ENCODE measurements at regions not wholly inside any gene's neighbourhood (a gene's known extent, or its start where the extent isn't known, plus 50 kb on each side); places are given as distances from the start of the nearest gene placed in this dataset.

DNA sequence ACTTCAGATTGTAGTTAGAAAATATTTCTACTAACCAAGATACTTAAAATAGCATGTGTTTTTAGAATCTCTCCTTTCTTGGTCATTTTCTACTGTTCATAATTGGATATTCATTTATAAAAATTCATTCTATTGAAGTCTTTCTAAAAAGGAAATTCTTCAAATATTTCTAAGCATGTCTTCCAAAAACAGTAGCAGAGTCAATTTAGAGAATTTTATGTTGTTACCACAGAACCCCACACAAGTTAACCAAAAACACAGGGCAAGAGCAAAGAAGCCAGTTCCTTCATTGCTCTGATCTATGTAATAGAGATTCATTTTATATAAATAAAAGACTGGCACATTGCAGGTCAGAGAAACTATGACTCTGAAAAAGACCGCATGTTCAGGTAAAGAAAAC is 345.1 kb upstream of the PITX2 start:
- no peak overlapping the region for H3K4me3 ChIP-seq (ENCODE audit: low read length)
- H3K9me3 ChIP-seq (replicated peaks; ENCODE audit: control insufficient read depth, low read depth, low read length) = no peaks in the 10 kb centered on the region
- DNase-seq = no peak
- no CpG with 5 or more reads among the region's 1 CpG for WGBS (ENCODE audit: insufficient coverage)
- H3K36me3 ChIP-seq (ENCODE audit: control insufficient read depth, insufficient read depth, low read length) = no peaks in the 10 kb centered on the region
- no peak overlapping the region for H3K27ac ChIP-seq (ENCODE audit: low read length)
- no peaks in the 10 kb centered on the region for H3K4me1 ChIP-seq (ENCODE audit: control insufficient read depth, insufficient read depth, low read length)
- no peaks in the 10 kb centered on the region for H3K27me3 ChIP-seq (ENCODE audit: control insufficient read depth, insufficient read depth, low read length)

DNA sequence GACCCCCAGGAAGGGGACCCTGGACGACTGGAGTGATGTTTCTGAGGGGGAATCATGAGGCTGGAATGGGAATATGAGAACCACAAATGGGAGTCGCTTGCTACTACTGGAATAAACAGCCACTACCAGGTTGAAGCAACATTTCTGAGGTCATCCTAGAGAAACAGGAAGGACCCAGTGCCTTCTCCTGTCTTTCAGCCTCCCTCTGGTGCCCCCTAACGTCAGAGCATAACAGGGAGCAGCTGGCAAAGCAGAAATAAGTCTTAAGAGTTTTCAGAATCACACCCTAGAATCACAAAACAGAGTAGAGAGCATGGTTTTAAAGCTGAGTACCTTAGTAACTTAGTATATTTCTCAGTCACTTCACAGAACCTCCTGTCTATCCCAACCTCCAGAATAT is 347.8 kb upstream of the PITX2 start:
- DNase-seq = no peak
- no peak overlapping the region for H3K27ac ChIP-seq (ENCODE audit: low read length)
- no peaks in the 10 kb centered on the region for H3K4me1 ChIP-seq (ENCODE audit: control insufficient read depth, insufficient read depth, low read length)
- WGBS (ENCODE audit: insufficient coverage) = no CpG with 5 or more reads among the region's 3 CpGs
- H3K36me3 ChIP-seq (ENCODE audit: control insufficient read depth, insufficient read depth, low read length) = no peaks in the 10 kb centered on the region
- H3K9me3 ChIP-seq (replicated peaks; ENCODE audit: control insufficient read depth, low read depth, low read length) = no peaks in the 10 kb centered on the region
- H3K4me3 ChIP-seq (ENCODE audit: low read length) = no peak overlapping the region
- H3K27me3 ChIP-seq (ENCODE audit: control insufficient read depth, insufficient read depth, low read length) = no peaks in the 10 kb centered on the region

DNA sequence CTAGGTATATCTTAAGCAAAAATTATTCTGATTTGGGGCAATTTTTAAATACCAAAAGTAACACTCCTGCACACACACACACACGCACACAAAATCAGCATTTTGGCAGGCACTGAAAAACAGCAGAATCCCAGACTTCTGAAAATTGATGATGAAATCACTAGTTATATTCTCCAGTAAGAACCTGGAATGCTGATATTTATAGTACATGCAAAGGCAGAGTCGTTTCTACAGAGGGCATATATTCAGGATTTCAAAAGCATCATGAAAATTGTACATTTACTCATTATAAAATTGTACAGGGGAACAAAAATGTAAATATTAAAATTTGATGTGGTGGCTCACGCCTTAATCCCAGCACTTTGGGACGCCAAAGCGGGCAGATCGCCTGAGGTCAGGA is 352.5 kb upstream of the PITX2 start:
- no CpG with 5 or more reads among the region's 6 CpGs for WGBS (ENCODE audit: insufficient coverage)
- H3K36me3 ChIP-seq (ENCODE audit: control insufficient read depth, insufficient read depth, low read length) = no peaks in the 10 kb centered on the region

GRCh38 chr4:110977554-110977953 is 354.7 kb upstream of the PITX2 start:
- no peak for DNase-seq
- Histone ChIP-seq H3K4me3 (ENCODE audit: low read length) (no peak overlapping the region), H3K9me3 (replicated peaks; ENCODE audit: control insufficient read depth, low read depth, low read length) (no peaks in the 10 kb centered on the region), H3K36me3 (ENCODE audit: control insufficient read depth, insufficient read depth, low read length) (no peaks in the 10 kb centered on the region), H3K27me3 (ENCODE audit: control insufficient read depth, insufficient read depth, low read length) (no peaks in the 10 kb centered on the region), H3K27ac (ENCODE audit: low read length) (no peak overlapping the region), H3K4me1 (ENCODE audit: control insufficient read depth, insufficient read depth, low read length) (no peaks in the 10 kb centered on the region)
- no CpG with 5 or more reads among the region's 2 CpGs for WGBS (ENCODE audit: insufficient coverage)

More for the DNA sequence above, 352.5 kb upstream of the PITX2 start:
- DNase-seq = no peak
- H3K9me3 ChIP-seq (replicated peaks; ENCODE audit: control insufficient read depth, low read depth, low read length) = no peaks in the 10 kb centered on the region
- H3K27ac ChIP-seq (ENCODE audit: low read length) = no peak overlapping the region
- H3K4me3 ChIP-seq (ENCODE audit: low read length) = no peak overlapping the region
- H3K27me3 ChIP-seq (ENCODE audit: control insufficient read depth, insufficient read depth, low read length) = no peaks in the 10 kb centered on the region
- no peaks in the 10 kb centered on the region for H3K4me1 ChIP-seq (ENCODE audit: control insufficient read depth, insufficient read depth, low read length)

DNA sequence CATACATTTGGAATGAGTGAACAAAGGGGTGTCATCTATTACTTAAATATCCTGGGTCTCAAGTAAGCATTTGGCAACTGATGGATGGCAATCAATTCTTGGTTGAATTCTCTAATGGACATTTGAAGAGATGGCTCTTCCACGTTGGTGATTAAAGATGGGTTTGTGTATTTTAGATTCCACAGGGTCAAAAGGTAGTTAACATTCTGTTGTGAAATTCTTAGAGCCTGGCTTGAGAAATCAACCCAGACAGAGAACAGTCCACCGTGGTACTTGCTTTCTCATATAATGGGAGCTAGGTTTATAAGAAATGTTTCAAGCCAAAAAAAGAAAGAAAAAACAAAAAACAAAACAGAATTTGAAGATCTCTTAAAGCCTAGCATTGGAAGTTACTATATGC is 355.9 kb upstream of the PITX2 start:
- Histone ChIP-seq H3K36me3 (ENCODE audit: control insufficient read depth, insufficient read depth, low read length) (no peaks in the 10 kb centered on the region), H3K4me3 (ENCODE audit: low read length) (no peak overlapping the region), H3K27me3 (ENCODE audit: control insufficient read depth, insufficient read depth, low read length) (no peaks in the 10 kb centered on the region), H3K4me1 (ENCODE audit: control insufficient read depth, insufficient read depth, low read length) (no peaks in the 10 kb centered on the region), H3K27ac (ENCODE audit: low read length) (no peak overlapping the region), H3K9me3 (replicated peaks; ENCODE audit: control insufficient read depth, low read depth, low read length) (no peaks in the 10 kb centered on the region)
- WGBS (ENCODE audit: insufficient coverage) = 33% methylated on average over 1 of the region's 2 CpGs
- no peak for DNase-seq

GRCh38 chr4:110982486-110982885 is 359.6 kb upstream of the PITX2 start:
- Histone ChIP-seq H3K27me3 (ENCODE audit: control insufficient read depth, insufficient read depth, low read length) (no peaks in the 10 kb centered on the region), H3K4me1 (ENCODE audit: control insufficient read depth, insufficient read depth, low read length) (no peaks in the 10 kb centered on the region), H3K27ac (ENCODE audit: low read length) (no peak overlapping the region), H3K4me3 (ENCODE audit: low read length) (no peak overlapping the region), H3K36me3 (ENCODE audit: control insufficient read depth, insufficient read depth, low read length) (no peaks in the 10 kb centered on the region), H3K9me3 (replicated peaks; ENCODE audit: control insufficient read depth, low read depth, low read length) (no peaks in the 10 kb centered on the region)
- no peak for DNase-seq
- no CpG with 5 or more reads among the region's 1 CpG for WGBS (ENCODE audit: insufficient coverage)

GRCh38 chr4:110988722-110989121 is 365.8 kb upstream of the PITX2 start:
- no peaks in the 10 kb centered on the region for H3K36me3 ChIP-seq (ENCODE audit: control insufficient read depth, insufficient read depth, low read length)
- no peaks in the 10 kb centered on the region for H3K9me3 ChIP-seq (replicated peaks; ENCODE audit: control insufficient read depth, low read depth, low read length)
- no peaks in the 10 kb centered on the region for H3K27me3 ChIP-seq (ENCODE audit: control insufficient read depth, insufficient read depth, low read length)
- peak; percentile 63 for DNase-seq
- H3K4me1 ChIP-seq (ENCODE audit: control insufficient read depth, insufficient read depth, low read length) = no peaks in the 10 kb centered on the region
- no peak overlapping the region for H3K27ac ChIP-seq (ENCODE audit: low read length)
- 40% methylated on average over 1 of the region's 4 CpGs for whole genome bisulfite sequencing (ENCODE audit: insufficient coverage)
- H3K4me3 ChIP-seq (ENCODE audit: low read length) = no peak overlapping the region

DNA sequence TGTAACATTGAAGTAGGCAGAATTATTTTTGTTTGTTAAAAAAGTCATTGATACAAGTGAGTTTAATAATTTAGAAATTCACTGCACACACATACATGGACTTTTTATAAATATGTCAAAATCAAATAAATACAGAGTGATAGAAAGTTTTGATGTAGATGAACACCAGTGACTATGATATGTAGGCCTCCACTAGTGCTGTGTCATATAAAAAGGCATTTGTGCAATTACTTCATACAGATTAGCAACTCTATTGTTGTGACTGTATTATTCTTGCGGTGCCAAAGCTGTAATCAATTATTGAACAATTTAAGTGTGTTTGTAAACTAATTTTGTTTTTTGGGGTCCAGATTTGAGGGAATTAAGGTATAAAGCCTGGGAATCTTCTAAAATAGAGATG is 366.2 kb upstream of the PITX2 start:
- Histone ChIP-seq H3K4me1 (ENCODE audit: control insufficient read depth, insufficient read depth, low read length) (no peaks in the 10 kb centered on the region), H3K27ac (ENCODE audit: low read length) (no peak overlapping the region), H3K4me3 (ENCODE audit: low read length) (no peak overlapping the region), H3K27me3 (ENCODE audit: control insufficient read depth, insufficient read depth, low read length) (no peaks in the 10 kb centered on the region), H3K36me3 (ENCODE audit: control insufficient read depth, insufficient read depth, low read length) (no peaks in the 10 kb centered on the region), H3K9me3 (replicated peaks; ENCODE audit: control insufficient read depth, low read depth, low read length) (no peaks in the 10 kb centered on the region)
- WGBS (ENCODE audit: insufficient coverage) = no CpG with 5 or more reads among the region's 1 CpG
- DNase-seq = no peak

DNA sequence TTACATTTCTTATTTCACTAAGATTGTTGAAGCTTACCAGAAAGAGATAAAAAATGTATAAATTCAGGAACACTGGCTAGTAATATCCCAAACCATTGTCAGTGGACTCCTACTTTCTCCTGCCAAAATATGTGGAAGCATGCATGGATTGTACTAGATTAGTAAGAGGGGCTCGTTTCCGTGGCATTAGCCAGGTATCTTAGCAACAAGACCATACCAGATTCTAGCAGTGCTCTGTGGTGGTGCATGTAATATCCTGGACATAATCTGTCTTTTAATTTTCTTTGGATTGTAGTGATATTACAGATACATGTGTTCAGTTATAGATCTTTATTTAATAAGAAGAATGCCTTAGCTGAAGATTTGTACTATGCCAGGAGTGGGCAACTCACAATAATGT is 371.9 kb upstream of the PITX2 start:
- H3K27ac ChIP-seq (ENCODE audit: low read length) = no peak overlapping the region
- no peaks in the 10 kb centered on the region for H3K27me3 ChIP-seq (ENCODE audit: control insufficient read depth, insufficient read depth, low read length)
- H3K4me3 ChIP-seq (ENCODE audit: low read length) = no peak overlapping the region
- WGBS (ENCODE audit: insufficient coverage) = no CpG with 5 or more reads among the region's 2 CpGs
- peak; percentile 6 for DNase-seq
- H3K4me1 ChIP-seq (ENCODE audit: control insufficient read depth, insufficient read depth, low read length) = no peaks in the 10 kb centered on the region
- no peaks in the 10 kb centered on the region for H3K36me3 ChIP-seq (ENCODE audit: control insufficient read depth, insufficient read depth, low read length)
- no peaks in the 10 kb centered on the region for H3K9me3 ChIP-seq (replicated peaks; ENCODE audit: control insufficient read depth, low read depth, low read length)

DNA sequence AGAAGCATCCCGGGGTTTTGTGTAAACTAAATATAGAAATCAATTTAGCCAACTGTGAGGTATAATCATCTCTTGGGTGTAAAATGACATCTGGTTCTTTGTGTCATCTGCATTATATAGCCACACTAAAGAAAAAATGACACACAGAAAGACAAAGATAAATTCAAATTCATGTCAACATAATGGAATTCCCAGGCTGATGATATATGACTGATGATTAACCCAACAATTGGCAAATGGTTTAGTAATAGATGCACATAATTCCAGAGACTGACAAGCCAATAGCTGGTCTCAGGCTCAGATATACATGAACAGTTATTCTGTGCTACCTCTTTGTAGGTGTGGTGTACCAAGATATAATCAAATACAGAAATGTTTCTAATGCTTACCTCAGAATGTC is 375.4 kb upstream of the PITX2 start:
- no peak for DNase-seq
- H3K4me3 ChIP-seq (ENCODE audit: low read length) = no peak overlapping the region
- no peak overlapping the region for H3K27ac ChIP-seq (ENCODE audit: low read length)
- H3K4me1 ChIP-seq (ENCODE audit: control insufficient read depth, insufficient read depth, low read length) = no peaks in the 10 kb centered on the region
- H3K9me3 ChIP-seq (replicated peaks; ENCODE audit: control insufficient read depth, low read depth, low read length) = no peaks in the 10 kb centered on the region
- H3K36me3 ChIP-seq (ENCODE audit: control insufficient read depth, insufficient read depth, low read length) = no peaks in the 10 kb centered on the region
- no CpG with 5 or more reads among the region's 1 CpG for WGBS (ENCODE audit: insufficient coverage)
- no peaks in the 10 kb centered on the region for H3K27me3 ChIP-seq (ENCODE audit: control insufficient read depth, insufficient read depth, low read length)

GRCh38 chr4:111011458-111011857 is 388.6 kb upstream of the PITX2 start:
- 86% methylated on average over 1 of the region's 2 CpGs for WGBS (ENCODE audit: insufficient coverage)
- Histone ChIP-seq H3K4me3 (ENCODE audit: low read length) (no peak overlapping the region), H3K9me3 (replicated peaks; ENCODE audit: control insufficient read depth, low read depth, low read length) (no peaks in the 10 kb centered on the region), H3K36me3 (ENCODE audit: control insufficient read depth, insufficient read depth, low read length) (no peaks in the 10 kb centered on the region), H3K27me3 (ENCODE audit: control insufficient read depth, insufficient read depth, low read length) (no peaks in the 10 kb centered on the region), H3K27ac (ENCODE audit: low read length) (no peak overlapping the region), H3K4me1 (ENCODE audit: control insufficient read depth, insufficient read depth, low read length) (no peaks in the 10 kb centered on the region)
- no peak for DNase-seq
